A549 (cell line): ENCODE measurements at regions not wholly inside any gene's neighbourhood (a gene's known extent, or its start where the extent isn't known, plus 50 kb on each side); places are given as distances from the start of the nearest gene placed in this dataset.
"Not testable (repeated sequence)": the region's sequence is repeated elsewhere in the genome, so short reads cannot be mapped to it uniquely, and the experiment has no call there.

Source experiments
- BHLHE40 ChIP-seq: IDR thresholded peaks from 2 replicates; pipeline ENCODE4 v1.6.1; 2012; ENCODE audit warnings: low read depth, low read length, inconsistent platforms
- CEBPB ChIP-seq, 2 experiments: fragments of >200 bp in 1 of 2; sonication (Bioruptor Twin) in 1 of 2; formaldehyde crosslinking in 1 of 2; IDR thresholded peaks; 2 replicates each; pipeline ENCODE4 v1.6.1; 2012 to 2016
- CHD4 ChIP-seq: fragments of 200-600 bp; sonication (generic); IDR thresholded peaks from 2 replicates; pipeline ENCODE4 v1.6.1; 2016; ENCODE audit warnings: antibody characterized with exemption, mild to moderate bottlenecking, borderline replicate concordance
- EP300 ChIP-seq, 2 experiments: fragments of >200 bp; sonication (Bioruptor Twin); formaldehyde crosslinking; IDR thresholded peaks; 2 replicates in 1 of 2; 3 replicates in 1 of 2; pipeline ENCODE4 v1.6.1; 2016 to 2017
- POLR2A ChIP-seq: IDR thresholded peaks from 2 replicates; pipeline ENCODE4 v1.6.1; 2012; ENCODE audit warnings: mild to moderate bottlenecking, low read length
- RAD21 ChIP-seq, 2 experiments: fragments of >200 bp in 1 of 2; sonication (Bioruptor Twin) in 1 of 2; formaldehyde crosslinking in 1 of 2; IDR thresholded peaks in 1 of 2; conservative IDR thresholded peaks in 1 of 2; 2 replicates in 1 of 2; 3 replicates in 1 of 2; pipeline ENCODE4 v1.6.1; 2012 to 2018; ENCODE audit warnings: inconsistent platforms in 1 of 2
- RCOR1 ChIP-seq: fragments of 150-350 bp; IDR thresholded peaks from 2 replicates; pipeline ENCODE4 v1.6.1; 2014; ENCODE audit warnings: antibody characterized with exemption, low read length, low read depth
- TF ChIP-seq, protein P1 (sequence below): fragments of >200 bp; sonication (Bioruptor Twin); formaldehyde crosslinking; IDR thresholded peaks from 3 replicates; pipeline ENCODE4 v1.5.1; 2016
- TF ChIP-seq, protein P2 (sequence below): fragments of 200-600 bp; sonication (generic); IDR thresholded peaks from 2 replicates; pipeline ENCODE4 v1.6.1; 2016; ENCODE audit warnings: antibody characterized with exemption, mild to moderate bottlenecking, moderate library complexity

DNA sequence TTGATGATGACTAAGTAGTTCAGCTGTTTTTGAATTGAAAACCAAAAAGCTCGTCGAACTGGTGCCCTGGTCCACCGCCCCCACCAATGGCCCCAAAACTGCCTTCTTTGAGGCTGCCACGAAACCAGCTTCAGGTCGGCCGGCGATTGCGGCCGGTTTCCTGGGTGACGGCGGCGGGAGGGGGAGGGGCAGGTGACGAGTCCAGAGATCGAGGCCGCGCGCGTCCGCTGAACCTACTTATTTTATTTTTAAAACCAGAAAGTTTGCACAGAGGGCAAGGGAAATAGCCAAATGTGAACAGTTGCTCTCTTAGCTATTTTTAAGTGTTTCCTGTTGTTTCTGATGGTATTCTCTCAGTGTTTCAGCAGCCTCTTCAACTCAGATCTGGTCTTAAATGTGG lies 120.8 kb upstream of the ARMCX2 start:
- TF ChIP-seq, protein P1, sequence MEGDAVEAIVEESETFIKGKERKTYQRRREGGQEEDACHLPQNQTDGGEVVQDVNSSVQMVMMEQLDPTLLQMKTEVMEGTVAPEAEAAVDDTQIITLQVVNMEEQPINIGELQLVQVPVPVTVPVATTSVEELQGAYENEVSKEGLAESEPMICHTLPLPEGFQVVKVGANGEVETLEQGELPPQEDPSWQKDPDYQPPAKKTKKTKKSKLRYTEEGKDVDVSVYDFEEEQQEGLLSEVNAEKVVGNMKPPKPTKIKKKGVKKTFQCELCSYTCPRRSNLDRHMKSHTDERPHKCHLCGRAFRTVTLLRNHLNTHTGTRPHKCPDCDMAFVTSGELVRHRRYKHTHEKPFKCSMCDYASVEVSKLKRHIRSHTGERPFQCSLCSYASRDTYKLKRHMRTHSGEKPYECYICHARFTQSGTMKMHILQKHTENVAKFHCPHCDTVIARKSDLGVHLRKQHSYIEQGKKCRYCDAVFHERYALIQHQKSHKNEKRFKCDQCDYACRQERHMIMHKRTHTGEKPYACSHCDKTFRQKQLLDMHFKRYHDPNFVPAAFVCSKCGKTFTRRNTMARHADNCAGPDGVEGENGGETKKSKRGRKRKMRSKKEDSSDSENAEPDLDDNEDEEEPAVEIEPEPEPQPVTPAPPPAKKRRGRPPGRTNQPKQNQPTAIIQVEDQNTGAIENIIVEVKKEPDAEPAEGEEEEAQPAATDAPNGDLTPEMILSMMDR: not testable (repeated sequence)
- TF ChIP-seq CEBPB (IDR thresholded peaks at IDR 0.05); RAD21 (conservative IDR thresholded peaks at IDR 0.05 in 1 of 2, IDR thresholded peaks at IDR 0.05 in 1 of 2); RCOR1; POLR2A; CHD4; EP300 (IDR thresholded peaks at IDR 0.05); BHLHE40: not testable (repeated sequence)
- TF ChIP-seq, protein P2, sequence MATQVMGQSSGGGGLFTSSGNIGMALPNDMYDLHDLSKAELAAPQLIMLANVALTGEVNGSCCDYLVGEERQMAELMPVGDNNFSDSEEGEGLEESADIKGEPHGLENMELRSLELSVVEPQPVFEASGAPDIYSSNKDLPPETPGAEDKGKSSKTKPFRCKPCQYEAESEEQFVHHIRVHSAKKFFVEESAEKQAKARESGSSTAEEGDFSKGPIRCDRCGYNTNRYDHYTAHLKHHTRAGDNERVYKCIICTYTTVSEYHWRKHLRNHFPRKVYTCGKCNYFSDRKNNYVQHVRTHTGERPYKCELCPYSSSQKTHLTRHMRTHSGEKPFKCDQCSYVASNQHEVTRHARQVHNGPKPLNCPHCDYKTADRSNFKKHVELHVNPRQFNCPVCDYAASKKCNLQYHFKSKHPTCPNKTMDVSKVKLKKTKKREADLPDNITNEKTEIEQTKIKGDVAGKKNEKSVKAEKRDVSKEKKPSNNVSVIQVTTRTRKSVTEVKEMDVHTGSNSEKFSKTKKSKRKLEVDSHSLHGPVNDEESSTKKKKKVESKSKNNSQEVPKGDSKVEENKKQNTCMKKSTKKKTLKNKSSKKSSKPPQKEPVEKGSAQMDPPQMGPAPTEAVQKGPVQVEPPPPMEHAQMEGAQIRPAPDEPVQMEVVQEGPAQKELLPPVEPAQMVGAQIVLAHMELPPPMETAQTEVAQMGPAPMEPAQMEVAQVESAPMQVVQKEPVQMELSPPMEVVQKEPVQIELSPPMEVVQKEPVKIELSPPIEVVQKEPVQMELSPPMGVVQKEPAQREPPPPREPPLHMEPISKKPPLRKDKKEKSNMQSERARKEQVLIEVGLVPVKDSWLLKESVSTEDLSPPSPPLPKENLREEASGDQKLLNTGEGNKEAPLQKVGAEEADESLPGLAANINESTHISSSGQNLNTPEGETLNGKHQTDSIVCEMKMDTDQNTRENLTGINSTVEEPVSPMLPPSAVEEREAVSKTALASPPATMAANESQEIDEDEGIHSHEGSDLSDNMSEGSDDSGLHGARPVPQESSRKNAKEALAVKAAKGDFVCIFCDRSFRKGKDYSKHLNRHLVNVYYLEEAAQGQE: not testable (repeated sequence)
